ENCODE measurements at regions not wholly inside any gene's neighbourhood (a gene's known extent, or its start where the extent isn't known, plus 50 kb on each side); places are given as distances from the start of the nearest gene placed in this dataset.

- Histone ChIP-seq H3K23ac (ENCODE audit: insufficient read length, low read depth, low read length) (no peak overlapping the region), H2BK5ac (ENCODE audit: insufficient read length, low read length) (no peak overlapping the region), H3K79me1 (ENCODE audit: insufficient read depth, low read depth, low read length, poor library complexity, severe bottlenecking) (no peaks in the 10 kb centered on the region), H2BK20ac (ENCODE audit: low read depth, low read length, poor library complexity, severe bottlenecking) (no peak overlapping the region), H2BK15ac (ENCODE audit: low read depth, low read length) (no peak overlapping the region), H3K4me2 (ENCODE audit: insufficient read depth, insufficient read length, low read length) (no peak overlapping the region), H2BK120ac (ENCODE audit: low read depth, low read length, poor library complexity, severe bottlenecking) (no peak overlapping the region), H3K27me3 (ENCODE audit: insufficient read depth, low read length) (no peaks in the 10 kb centered on the region), H3K79me2 (ENCODE audit: insufficient read depth, low read length) (no peaks in the 10 kb centered on the region), H3K18ac (ENCODE audit: insufficient read length, low read depth, low read length) (no peak overlapping the region), H4K20me1 (ENCODE audit: control insufficient read depth, insufficient read depth, insufficient read length) (no peaks in the 10 kb centered on the region), H3K56ac (ENCODE audit: insufficient read length, low read depth, low read length) (no peak overlapping the region), H3K9me3 (ENCODE audit: control insufficient read depth, low read depth, low read length) (no peaks in the 10 kb centered on the region), H3K9ac (ENCODE audit: extremely low read depth, insufficient read length, low read length) (no peak overlapping the region), H4K8ac (replicated peaks; ENCODE audit: insufficient read length, low read depth, low read length) (no peak overlapping the region), H3K27ac (ENCODE audit: insufficient read length, low read depth, low read length) (no peak overlapping the region), H2AK5ac (ENCODE audit: insufficient read length, low read length) (no peak overlapping the region), H3K4me1 (ENCODE audit: insufficient read depth, low read length) (no peaks in the 10 kb centered on the region), H2BK12ac (ENCODE audit: insufficient read length, low read depth, low read length) (no peak overlapping the region), H3K14ac (ENCODE audit: insufficient read depth, low read length) (no peak overlapping the region), H3K23me2 (ENCODE audit: insufficient read length, low read depth, low read length, poor library complexity, severe bottlenecking) (no peaks in the 10 kb centered on the region), H4K5ac (ENCODE audit: insufficient read length, low read depth, low read length) (no peak overlapping the region), H2AFZ (ENCODE audit: low read length) (no peak overlapping the region), H3T11ph (ENCODE audit: low read length) (no peak overlapping the region), H3K4ac (ENCODE audit: low read depth, low read length) (no peak overlapping the region), H4K91ac (ENCODE audit: insufficient read length, low read depth, low read length) (no peak overlapping the region)
- Mint-ChIP-seq H3K36me3 (ENCODE audit: insufficient read depth in 1 of 3, low read depth in 3 of 3) (peaks cover 0 to 20% (median 2%) of the 10 kb centered on the region in 3 experiments; a peak in 2 of 7 replicates), H3K4me1 (peaks cover 19 to 26% of the 10 kb centered on the region in 2 experiments), H3K27ac (no peak overlapping the region), H3K4me3 (no peak overlapping the region), H3K27me3 (ENCODE audit: low read depth) (peaks cover 12% of the 10 kb centered on the region), H3K9me3 (peaks cover 20 to 21% of the 10 kb centered on the region in 2 experiments)
- no peak for DNase-seq
- no peak for TF ChIP-seq CTCF (conservative IDR thresholded peaks at IDR 0.05)
Measured at GRCh38 chr19:28284389-28284788, 928.6 kb downstream of the UQCRFS1 start.
